ENCODE measurements at regions not wholly inside any gene's neighbourhood (a gene's known extent, or its start where the extent isn't known, plus 50 kb on each side); places are given as distances from the start of the nearest gene placed in this dataset.

- Mint-ChIP-seq H3K4me1 (ENCODE audit: unreplicated experiment) (no peaks in the 10 kb centered on the region), H3K36me3 (ENCODE audit: low read depth, unreplicated experiment) (no peaks in the 10 kb centered on the region), H3K9me3 (ENCODE audit: unreplicated experiment) (no peaks in the 10 kb centered on the region), H3K27ac (ENCODE audit: unreplicated experiment) (no peak overlapping the region), H3K4me3 (ENCODE audit: unreplicated experiment) (no peak overlapping the region), H3K27me3 (ENCODE audit: unreplicated experiment) (no peaks in the 10 kb centered on the region)
- no peak for TF ChIP-seq CTCF (IDR thresholded peaks at IDR 0.05; ENCODE audit: unreplicated experiment)
- no peak for DNase-seq (ENCODE audit: low spot score)
These were observed 648.6 kb upstream of the AGA start for GRCh38 chr4:178090640-178091411.

GRCh38 chr4:178102139-178102538 lies 659.9 kb upstream of the AGA start:
- no peak overlapping the region for H3K4me3 Mint-ChIP-seq (ENCODE audit: unreplicated experiment)
- H3K36me3 Mint-ChIP-seq (ENCODE audit: low read depth, unreplicated experiment) = no peaks in the 10 kb centered on the region
- H3K4me1 Mint-ChIP-seq (ENCODE audit: unreplicated experiment) = no peaks in the 10 kb centered on the region
- no peak for TF ChIP-seq CTCF (IDR thresholded peaks at IDR 0.05; ENCODE audit: unreplicated experiment)
- no peak for DNase-seq (ENCODE audit: low spot score)
- no peak overlapping the region for H3K27ac Mint-ChIP-seq (ENCODE audit: unreplicated experiment)
- no peaks in the 10 kb centered on the region for H3K9me3 Mint-ChIP-seq (ENCODE audit: unreplicated experiment)
- H3K27me3 Mint-ChIP-seq (ENCODE audit: unreplicated experiment) = no peaks in the 10 kb centered on the region

- H3K27me3 Mint-ChIP-seq (ENCODE audit: unreplicated experiment) = no peaks in the 10 kb centered on the region
- no peaks in the 10 kb centered on the region for H3K9me3 Mint-ChIP-seq (ENCODE audit: unreplicated experiment)
- TF ChIP-seq CTCF (IDR thresholded peaks at IDR 0.05; ENCODE audit: unreplicated experiment) = no peak
- H3K4me1 Mint-ChIP-seq (ENCODE audit: unreplicated experiment) = no peaks in the 10 kb centered on the region
- no peak for DNase-seq (ENCODE audit: low spot score)
- H3K4me3 Mint-ChIP-seq (ENCODE audit: unreplicated experiment) = no peak overlapping the region
- no peaks in the 10 kb centered on the region for H3K36me3 Mint-ChIP-seq (ENCODE audit: low read depth, unreplicated experiment)
- H3K27ac Mint-ChIP-seq (ENCODE audit: unreplicated experiment) = no peak overlapping the region
These were observed 663.0 kb upstream of the AGA start for GRCh38 chr4:178105242-178105641.

- no peaks in the 10 kb centered on the region for H3K27me3 Mint-ChIP-seq (ENCODE audit: unreplicated experiment)
- no peak for TF ChIP-seq CTCF (IDR thresholded peaks at IDR 0.05; ENCODE audit: unreplicated experiment)
These were observed 694.6 kb upstream of the AGA start for GRCh38 chr4:178136736-178137345.

More at GRCh38 chr4:178136736-178137345, 694.6 kb upstream of the AGA start:
- H3K27ac Mint-ChIP-seq (ENCODE audit: unreplicated experiment) = no peak overlapping the region
- H3K9me3 Mint-ChIP-seq (ENCODE audit: unreplicated experiment) = no peaks in the 10 kb centered on the region
- no peak for DNase-seq (ENCODE audit: low spot score)
- no peak overlapping the region for H3K4me3 Mint-ChIP-seq (ENCODE audit: unreplicated experiment)
- H3K36me3 Mint-ChIP-seq (ENCODE audit: low read depth, unreplicated experiment) = no peaks in the 10 kb centered on the region
- H3K4me1 Mint-ChIP-seq (ENCODE audit: unreplicated experiment) = peaks cover 3% of the 10 kb centered on the region

All from endothelial cell (in vitro differentiated cells).